ENCODE measurements at regions not wholly inside any gene's neighbourhood (a gene's known extent, or its start where the extent isn't known, plus 50 kb on each side); places are given as distances from the start of the nearest gene placed in this dataset.

GRCh38 chr11:19316434-19316833 lies 75.7 kb upstream of the E2F8 start:
- no peak for DNase-seq

DNA sequence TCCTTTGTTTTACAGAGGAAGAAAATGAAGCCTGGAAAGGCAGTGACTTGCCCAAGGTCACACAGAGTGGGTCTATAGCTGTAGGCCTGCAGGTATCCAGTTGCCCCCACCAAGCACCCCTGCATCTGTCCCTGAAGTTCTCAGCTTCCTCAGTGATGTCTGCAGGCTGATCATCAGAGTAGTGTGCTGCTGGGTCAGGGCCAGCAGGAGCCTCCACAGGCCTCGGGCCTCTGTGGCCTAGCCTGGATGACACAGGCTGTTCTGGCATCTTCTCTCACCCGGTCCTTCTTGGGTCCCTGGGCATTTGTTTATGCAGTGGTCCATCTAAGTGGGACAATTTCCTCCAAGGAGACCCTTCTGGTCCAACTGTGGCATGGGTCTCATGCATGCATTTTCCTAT lies 74.8 kb upstream of the E2F8 start:
- no peak for DNase-seq

DNA sequence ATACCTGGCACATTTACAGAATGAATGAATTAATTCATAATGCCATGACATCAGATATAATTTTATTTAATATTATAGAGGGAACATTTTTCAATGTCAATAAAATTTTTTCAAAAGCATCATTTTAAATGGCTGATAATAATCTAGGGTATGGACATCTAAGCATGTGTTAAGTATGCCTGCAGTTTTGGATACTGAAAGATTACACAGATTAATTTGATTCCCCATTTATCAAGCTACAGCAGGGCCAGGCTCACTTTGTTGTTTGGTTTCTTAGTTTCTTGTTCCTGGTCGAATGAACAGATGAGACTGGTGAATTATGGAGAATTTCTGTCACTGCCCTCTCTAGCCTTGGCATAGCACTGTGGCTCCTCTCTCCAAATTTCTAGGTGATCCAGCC lies 72.4 kb upstream of the E2F8 start:
- no peak for DNase-seq

DNA sequence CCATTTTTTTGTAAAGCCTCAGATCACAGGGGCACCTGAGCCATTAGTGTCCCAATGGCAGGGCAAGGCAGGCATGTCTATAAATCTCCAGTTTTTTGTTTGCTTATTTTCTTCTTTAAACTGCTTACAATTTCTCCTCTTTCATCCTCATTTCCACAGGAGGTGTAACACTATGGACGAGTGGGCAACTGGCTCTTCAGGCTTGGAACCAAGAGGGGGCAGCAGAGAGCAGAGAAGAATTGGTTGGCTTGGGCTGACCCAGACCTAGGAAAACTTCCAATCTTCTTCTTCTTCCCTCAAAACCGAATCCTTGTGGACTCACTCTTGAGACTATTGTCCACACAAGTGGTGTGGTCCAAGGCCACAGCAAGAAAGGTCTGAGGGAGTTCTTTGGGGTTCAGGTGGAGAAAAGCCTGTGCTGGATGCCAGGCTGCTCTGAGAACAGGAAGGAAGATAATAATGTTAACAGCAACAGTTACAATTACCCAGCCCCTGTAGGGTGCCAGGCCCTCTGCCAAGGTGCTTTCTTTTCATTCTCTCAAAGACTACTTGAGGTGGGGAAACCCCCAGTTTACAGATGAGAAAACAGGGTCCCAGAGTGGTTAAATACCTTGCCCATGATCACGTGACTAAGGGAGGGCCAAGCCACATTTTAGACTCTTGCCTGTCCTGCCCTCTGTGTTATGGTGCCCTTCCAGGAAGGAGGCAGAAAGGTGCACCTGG lies 70.7 kb upstream of the E2F8 start:
- peak; percentile 25 for DNase-seq

GRCh38 chr11:19307498-19307897 lies 66.8 kb upstream of the E2F8 start:
- DNase-seq, result no peak

DNA sequence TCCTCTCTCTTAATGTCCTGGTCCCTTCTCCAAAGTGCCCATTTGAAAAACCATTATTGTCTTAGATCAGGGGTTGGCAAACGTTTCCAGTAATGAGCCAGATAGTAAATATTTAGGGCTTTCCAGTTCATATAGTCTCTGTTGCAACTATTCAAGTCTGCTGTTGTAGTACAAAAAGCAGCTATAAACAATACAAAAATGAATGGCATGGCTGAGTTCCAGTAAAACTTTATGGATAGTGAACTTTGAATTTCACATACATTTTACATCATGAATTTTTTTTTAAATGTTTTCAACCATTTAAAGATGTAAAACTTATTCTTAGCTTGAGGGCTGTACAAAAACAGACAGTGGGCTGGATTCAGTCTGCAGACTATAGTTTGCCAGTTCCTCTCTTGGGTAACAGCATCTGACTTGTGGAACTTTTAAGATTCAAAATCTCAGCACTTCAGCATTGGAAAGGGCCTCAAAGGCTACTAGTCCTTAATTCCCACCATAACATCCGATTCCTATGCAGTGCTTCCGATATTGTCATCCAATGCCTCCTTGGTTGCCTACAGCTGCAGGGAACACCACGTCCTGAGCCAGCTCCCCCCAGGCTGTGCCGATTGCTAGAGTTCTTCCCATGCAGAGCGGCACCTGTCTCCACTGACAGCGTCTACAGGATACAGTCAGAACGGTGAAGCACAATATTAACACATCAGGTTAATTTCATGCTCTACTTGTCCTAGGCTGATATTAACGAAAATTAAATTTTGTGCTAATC lies 65.6 kb upstream of the E2F8 start:
- peak; percentile 10 for DNase-seq

GRCh38 chr11:19301361-19301760 lies 60.6 kb upstream of the E2F8 start:
- no peak for DNase-seq

GRCh38 chr11:19294444-19294843 lies 53.7 kb upstream of the E2F8 start:
- DNase-seq, result no peak

DNA sequence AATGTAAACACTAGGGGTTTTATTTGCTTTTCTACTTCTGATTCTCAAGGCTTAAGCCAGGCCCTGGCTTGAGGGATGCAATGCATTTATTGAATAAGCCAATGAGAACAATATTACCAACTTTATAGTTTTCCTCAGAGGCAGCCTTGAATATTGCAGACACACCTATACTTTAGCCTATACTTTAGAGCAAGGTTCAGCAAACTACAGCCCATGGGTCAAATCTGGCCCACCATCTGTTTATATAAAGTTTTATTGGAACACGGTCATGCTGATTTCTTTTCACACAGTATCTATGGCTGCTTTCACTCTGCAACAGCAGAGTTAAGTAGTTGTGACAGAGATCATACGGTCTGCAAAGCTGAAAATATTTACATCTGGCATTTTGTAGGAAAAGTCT lies 50.3 kb upstream of the E2F8 start:
- DNase-seq, result no peak

Measured in NCI-H2029 (cell line).